ENCODE measurements at regions not wholly inside any gene's neighbourhood (a gene's known extent, or its start where the extent isn't known, plus 50 kb on each side); places are given as distances from the start of the nearest gene placed in this dataset.

DNA sequence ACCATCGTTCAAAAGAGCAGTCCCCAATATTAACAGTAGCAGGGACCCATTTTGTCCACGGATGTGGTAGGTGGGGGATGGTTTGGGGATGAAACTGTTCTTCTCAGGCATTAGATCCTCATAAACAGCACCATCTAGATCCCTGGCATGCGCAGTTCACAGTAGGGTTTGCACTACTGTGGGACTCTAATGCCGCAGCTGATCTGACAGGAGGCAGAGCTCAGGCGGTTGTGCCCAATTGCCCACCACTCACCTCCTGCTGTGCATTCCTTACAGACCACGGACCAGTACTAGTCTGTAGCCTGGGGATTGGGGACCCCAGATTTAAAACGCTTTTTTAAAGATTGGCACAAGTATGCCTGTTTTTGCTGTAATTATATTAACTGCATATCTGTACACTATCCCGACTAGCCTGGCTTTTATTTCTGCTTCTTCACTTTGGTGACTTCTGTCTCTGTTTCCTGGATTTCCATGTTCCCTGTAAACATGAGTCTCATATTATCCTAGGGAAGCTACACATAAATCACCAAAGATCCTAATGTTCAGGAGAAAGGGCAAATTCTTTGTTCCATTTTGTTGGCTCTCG is 163.3 kb upstream of the AKR1E2 start:
- TF ChIP-seq, protein P1, sequence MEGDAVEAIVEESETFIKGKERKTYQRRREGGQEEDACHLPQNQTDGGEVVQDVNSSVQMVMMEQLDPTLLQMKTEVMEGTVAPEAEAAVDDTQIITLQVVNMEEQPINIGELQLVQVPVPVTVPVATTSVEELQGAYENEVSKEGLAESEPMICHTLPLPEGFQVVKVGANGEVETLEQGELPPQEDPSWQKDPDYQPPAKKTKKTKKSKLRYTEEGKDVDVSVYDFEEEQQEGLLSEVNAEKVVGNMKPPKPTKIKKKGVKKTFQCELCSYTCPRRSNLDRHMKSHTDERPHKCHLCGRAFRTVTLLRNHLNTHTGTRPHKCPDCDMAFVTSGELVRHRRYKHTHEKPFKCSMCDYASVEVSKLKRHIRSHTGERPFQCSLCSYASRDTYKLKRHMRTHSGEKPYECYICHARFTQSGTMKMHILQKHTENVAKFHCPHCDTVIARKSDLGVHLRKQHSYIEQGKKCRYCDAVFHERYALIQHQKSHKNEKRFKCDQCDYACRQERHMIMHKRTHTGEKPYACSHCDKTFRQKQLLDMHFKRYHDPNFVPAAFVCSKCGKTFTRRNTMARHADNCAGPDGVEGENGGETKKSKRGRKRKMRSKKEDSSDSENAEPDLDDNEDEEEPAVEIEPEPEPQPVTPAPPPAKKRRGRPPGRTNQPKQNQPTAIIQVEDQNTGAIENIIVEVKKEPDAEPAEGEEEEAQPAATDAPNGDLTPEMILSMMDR (conservative IDR thresholded peaks at IDR 0.05): no peak

DNA sequence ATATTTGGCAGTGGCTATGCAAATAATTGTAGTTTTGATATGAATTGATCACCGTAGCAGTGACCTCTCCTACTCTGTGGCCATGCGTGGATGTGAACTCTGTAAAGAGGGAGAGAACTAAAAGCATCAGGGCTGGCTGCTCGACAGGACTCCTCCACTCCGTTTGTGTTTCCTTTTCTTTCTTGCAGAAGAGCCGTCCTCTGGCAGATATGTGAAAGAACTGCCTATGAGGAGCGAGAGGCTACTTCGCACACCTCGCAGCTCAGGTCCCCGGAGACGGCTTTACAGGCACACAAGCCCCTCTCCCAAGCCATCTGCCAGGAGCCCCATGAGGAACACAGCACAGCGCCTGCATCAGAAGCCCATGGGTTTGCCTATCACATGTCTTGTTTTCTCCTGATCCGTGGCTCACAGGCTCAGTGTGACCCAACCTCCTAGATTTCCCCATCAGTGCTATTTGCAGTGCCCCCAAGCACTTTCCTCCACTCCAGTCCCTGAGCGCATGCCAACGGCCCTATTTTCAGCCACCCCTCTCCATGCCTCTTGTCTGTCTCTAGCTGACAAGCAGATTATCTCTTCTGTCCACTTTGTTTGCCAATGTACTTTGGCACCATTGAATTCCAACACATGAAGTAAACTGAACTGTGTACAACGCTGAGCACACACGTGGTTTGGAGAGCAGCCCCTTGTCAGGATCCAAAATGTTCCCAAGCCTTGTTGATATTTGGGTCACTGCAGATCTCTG is 164.3 kb upstream of the AKR1E2 start:
- TF ChIP-seq, protein P1 (conservative IDR thresholded peaks at IDR 0.05): no peak
- H3K27ac ChIP-seq: no peak overlapping the region

More for the DNA sequence above, 163.3 kb upstream of the AKR1E2 start:
- no peak overlapping the region for H3K27ac ChIP-seq

DNA sequence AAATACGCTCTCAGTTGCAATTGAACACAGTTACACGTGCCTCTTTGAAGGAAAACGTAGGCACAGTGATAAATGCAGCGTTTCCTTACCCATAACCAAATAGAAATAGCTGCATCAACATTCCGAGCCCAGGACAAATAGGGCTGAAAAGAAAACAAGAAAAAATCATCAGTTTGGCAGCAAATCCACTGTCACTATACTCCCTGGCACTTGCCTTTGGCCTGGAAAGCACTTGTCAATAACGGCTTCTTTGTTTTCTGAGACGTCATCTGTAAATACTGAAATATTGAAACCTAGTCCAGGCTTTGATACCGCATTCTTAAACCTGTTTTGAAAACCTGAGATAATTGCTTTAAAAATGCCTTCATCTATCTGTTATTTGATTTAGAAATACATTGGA is 167.2 kb upstream of the AKR1E2 start:
- no peak overlapping the region for H3K27ac ChIP-seq
- TF ChIP-seq, protein P1 (conservative IDR thresholded peaks at IDR 0.05): no peak

DNA sequence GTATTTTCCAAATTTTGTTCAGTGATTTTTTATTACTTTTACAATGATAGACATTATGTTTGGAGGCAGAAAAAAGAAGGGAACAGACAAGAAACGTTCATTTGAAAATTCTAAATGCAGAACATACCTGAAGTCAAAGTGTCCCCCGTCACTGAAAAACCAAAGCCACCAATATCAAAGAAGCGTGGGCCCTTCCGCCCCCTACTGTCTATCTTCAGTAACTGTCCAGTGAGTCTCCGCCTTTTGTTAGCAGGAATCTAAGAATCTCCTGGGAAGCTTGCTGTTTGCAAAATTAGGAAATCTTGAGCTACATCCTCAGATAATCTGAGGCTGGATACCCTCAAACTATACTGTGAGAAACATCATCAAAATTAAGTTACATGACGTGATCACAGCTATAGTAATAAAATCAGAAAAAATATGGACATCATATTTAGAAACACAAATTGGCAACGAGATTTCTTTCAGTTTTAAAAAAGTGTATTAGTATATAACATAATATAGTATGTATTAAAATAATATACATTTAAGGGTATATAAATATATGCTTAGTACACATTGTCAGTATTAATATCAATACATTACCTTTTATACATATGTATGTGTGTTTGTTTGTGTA is 169.3 kb upstream of the AKR1E2 start:
- no peak overlapping the region for H3K27ac ChIP-seq
- TF ChIP-seq, protein P1 (conservative IDR thresholded peaks at IDR 0.05): peak; percentile 92

DNA sequence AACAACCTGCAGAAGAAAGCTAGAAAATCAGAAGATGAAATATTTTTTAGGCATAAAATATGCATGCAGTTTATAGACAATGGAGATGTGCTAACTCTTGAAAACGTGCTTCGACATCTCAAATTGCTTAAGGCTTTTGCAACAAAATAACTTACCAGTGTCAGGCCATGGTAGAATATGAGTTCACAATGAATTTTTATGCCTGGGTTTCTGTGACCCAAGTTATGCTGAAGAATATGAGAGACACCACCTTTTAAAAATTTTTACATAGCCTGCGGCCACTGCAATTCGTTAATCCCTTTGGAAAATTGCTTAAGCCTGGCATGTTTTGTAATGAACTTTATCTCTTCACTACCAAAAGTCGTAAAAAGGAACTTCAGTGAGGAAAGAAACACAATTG is 170.1 kb upstream of the AKR1E2 start:
- H3K27ac ChIP-seq: no peak overlapping the region
- TF ChIP-seq, protein P1 (conservative IDR thresholded peaks at IDR 0.05): no peak

DNA sequence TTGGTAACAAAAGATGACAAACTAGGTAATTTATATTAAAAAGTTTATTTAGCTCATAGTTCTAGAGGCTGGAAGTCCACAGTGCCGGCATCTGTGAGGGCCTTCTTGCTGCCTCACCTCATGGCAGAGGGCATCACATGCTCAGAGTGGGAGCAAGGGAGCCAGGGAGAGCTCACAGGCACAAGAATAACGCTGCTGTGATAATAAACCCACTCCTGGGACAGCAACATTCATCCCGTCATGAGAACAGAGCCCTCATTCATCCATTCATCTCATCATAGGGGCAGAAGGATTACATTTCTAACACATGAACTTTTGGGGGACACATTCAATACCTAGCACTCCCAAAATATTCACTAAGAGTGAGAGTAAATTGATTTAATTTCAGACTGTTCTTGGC is 170.6 kb upstream of the AKR1E2 start:
- H3K27ac ChIP-seq: no peak overlapping the region
- TF ChIP-seq, protein P1 (conservative IDR thresholded peaks at IDR 0.05): no peak

DNA sequence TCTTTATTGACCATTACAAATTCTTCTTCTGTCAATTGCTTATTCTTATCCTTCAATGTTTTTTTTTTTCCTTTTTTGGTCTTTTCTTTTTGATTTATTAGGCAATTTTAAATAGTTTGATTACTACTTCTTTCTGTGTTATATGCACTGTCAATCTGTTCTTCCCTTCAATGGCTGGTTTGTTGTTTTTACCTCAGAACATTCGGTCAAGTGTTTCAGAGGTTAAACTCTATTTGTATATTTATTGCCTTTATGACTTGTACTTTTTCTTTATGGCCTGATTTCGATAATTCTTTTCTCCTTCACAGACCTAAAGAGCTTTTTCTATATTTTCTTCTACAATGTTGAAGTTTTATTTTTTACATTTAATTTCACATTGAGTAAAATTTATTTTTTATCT is 171.5 kb upstream of the AKR1E2 start:
- TF ChIP-seq, protein P1 (conservative IDR thresholded peaks at IDR 0.05): no peak
- H3K27ac ChIP-seq: no peak overlapping the region

All from VCaP (cell line).